GM12878 (cell line): ENCODE measurements at regions not wholly inside any gene's neighbourhood (a gene's known extent, or its start where the extent isn't known, plus 50 kb on each side); places are given as distances from the start of the nearest gene placed in this dataset.

ENCODE experiments used
- ATAC-seq: fragments of 200-7000 bp; cut with Tn5 transposase; 3 replicates; pipeline ENCODE4 v1.9.1; 2020; ENCODE audit warnings: mild to moderate bottlenecking, moderate library complexity
- BruUV-seq: library from RNA; stranded (reverse); fragments of 400-500 nt; replicated peaks from 2 replicates; lab custom pipeline; 2021; lab: Mats Ljungman, UMichigan
- CTCF ChIA-PET: fragments of 300-600 bp; sonication (Branson Sonifier 250); formaldehyde crosslinking; extraction: SDS; loops from one replicate; lab custom pipeline; 2021; ENCODE audit warnings: inconsistent platforms; lab: Yijun Ruan, JAX
- POLR2A ChIA-PET: fragments of 350-600 bp; formaldehyde crosslinking; extraction: SDS; loops from one replicate; lab custom pipeline; 2021; ENCODE audit warnings: inconsistent platforms; lab: Charles Lee
- RAD21 ChIA-PET: fragments of 300-600 bp; sonication (Branson Sonifier 250); formaldehyde crosslinking; loops from one replicate; lab custom pipeline; 2023; ENCODE audit warnings: antibody characterized with exemption; ENCODE audit not compliant: unreplicated experiment; lab: Charles Lee
- SMC1A ChIA-PET: fragments of 300-600 bp; sonication (Branson Sonifier 250); formaldehyde crosslinking; loops from one replicate; lab custom pipeline; 2023; ENCODE audit not compliant: unreplicated experiment, uncharacterized antibody; lab: Charles Lee
- DNase-seq: peaks from one replicate; pipeline ENCODE4 v3.0.0-alpha.2; 2011; ENCODE audit warnings: low read depth, low spot score
- FAIRE-seq: peaks from 3 replicates; lab custom pipeline; 2011; peaks lifted over from hg19 to GRCh38; lab: Jason Lieb, UNC
- H2AFZ ChIP-seq: 2 replicates; pipeline ENCODE4 v1.6.0; 2011; ENCODE audit warnings: low read depth, low read length, control low read depth; ENCODE audit not compliant: control insufficient read depth
- H3K27ac ChIP-seq: 2 replicates; pipeline ENCODE4 v1.5.1; 2011; ENCODE audit warnings: control low read depth; ENCODE audit not compliant: control insufficient read depth, insufficient read depth
- H3K27me3 ChIP-seq, 2 experiments: replicated peaks in 1 of 2; 2 replicates each; pipeline versions ENCODE4 v1.6.0 to v1.6.1; 2011; ENCODE audit warnings: low read length in 1 of 2; ENCODE audit not compliant: control insufficient read depth in 2 of 2, insufficient read depth in 2 of 2
- H3K36me3 ChIP-seq, 2 experiments: 2 replicates each; pipeline ENCODE4 v1.5.1; 2011; ENCODE audit warnings: low read length in 1 of 2; ENCODE audit not compliant: control insufficient read depth in 2 of 2, insufficient read depth in 2 of 2
- H3K4me1 ChIP-seq: 2 replicates; pipeline ENCODE4 v1.6.1; 2011; ENCODE audit warnings: mild to moderate bottlenecking, low read length, moderate library complexity, mixed read lengths; ENCODE audit not compliant: control insufficient read depth, insufficient read depth
- H3K4me2 ChIP-seq: 2 replicates; pipeline ENCODE4 v1.6.0; 2011; ENCODE audit warnings: control low read depth; ENCODE audit not compliant: control insufficient read depth, insufficient read depth
- H3K4me3 ChIP-seq: fragments of 200-600 bp; sonication (generic); 2 replicates; pipeline ENCODE4 v1.5.1; 2016
- H3K79me2 ChIP-seq: 2 replicates; pipeline ENCODE4 v1.6.0; 2011; ENCODE audit warnings: low read length; ENCODE audit not compliant: control insufficient read depth, insufficient read depth
- H3K9ac ChIP-seq: 2 replicates; pipeline ENCODE4 v1.8.0; 2011; ENCODE audit warnings: low read length, control low read depth, mixed read lengths; ENCODE audit not compliant: control insufficient read depth, insufficient read depth
- H3K9me3 ChIP-seq: replicated peaks from 3 replicates; pipeline ENCODE4 v1.5.1; 2011; ENCODE audit warnings: mild to moderate bottlenecking, low read length; ENCODE audit not compliant: control insufficient read depth, insufficient read depth
- H4K20me1 ChIP-seq: 2 replicates; pipeline ENCODE4 v1.6.0; 2011; ENCODE audit not compliant: control insufficient read depth, insufficient read depth
- BRCA1 ChIP-seq: IDR thresholded peaks from 2 replicates; pipeline ENCODE4 v1.6.1; 2011; ENCODE audit warnings: low read depth, low read length, improper control_type of control experiment
- CHD4 ChIP-seq: fragments of 200-600 bp; sonication (generic); IDR thresholded peaks from 2 replicates; pipeline ENCODE4 v1.6.1; 2016; ENCODE audit warnings: mild to moderate bottlenecking
- GATAD2B ChIP-seq: fragments of 450-650 bp; conservative IDR thresholded peaks from 2 replicates; pipeline ENCODE4 v1.6.1; 2017; ENCODE audit warnings: low read depth, mild to moderate bottlenecking, moderate library complexity
- KLF5 ChIP-seq: fragments of 450-650 bp; IDR thresholded peaks from 2 replicates; pipeline ENCODE4 v1.6.1; 2014; ENCODE audit warnings: mild to moderate bottlenecking; ENCODE audit not compliant: partially characterized antibody
- MXI1 ChIP-seq: fragments of 150-350 bp; IDR thresholded peaks from 2 replicates; pipeline ENCODE4 v1.6.1; 2011; ENCODE audit warnings: low read depth, mild to moderate bottlenecking, inconsistent platforms, low read length, improper control_type of control experiment
- SP1 ChIP-seq: IDR thresholded peaks from one replicate; pipeline ENCODE4 v1.6.1; 2011; ENCODE audit warnings: low read depth, low read length
- WGBS: methylation state at CpG from one replicate; pipeline ENCODE4 v1.1.6; 2016; ENCODE audit warnings: low lambda C conversion rate; ENCODE audit not compliant: insufficient replicate concordance, insufficient coverage; ENCODE audit errors: missing lambda C conversion rate; 5-methylcytosine and 5-hydroxymethylcytosine counted together
- in situ Hi-C: fragments of 300-500 bp; cut with MboI; formaldehyde crosslinking; loops from 9 replicates; pipeline ENCODE4 v1.14.3; 2018; ENCODE audit warnings: mixed read lengths
- intact Hi-C: fragments of 100-400 bp; cut with micrococcal nuclease; formaldehyde crosslinking; loops from one replicate; pipeline ENCODE4 v1.14.2; 2022; ENCODE audit not compliant: unreplicated experiment

GRCh38 chr16:89041571-89042481, 51.8 kb upstream of the ACSF3 start:
- ChIA-PET POLR2A (no interaction called here), CTCF (no interaction called here), RAD21 (no interaction called here), SMC1A (no interaction called here)
- Histone ChIP-seq H3K79me2 (no peaks in the 10 kb centered on the region), H2AFZ (no peak overlapping the region), H3K27ac (no peak overlapping the region), H3K4me2 (no peak overlapping the region), H3K9ac (no peak overlapping the region), H3K27me3 (no peaks in the 10 kb centered on the region; a peak in 3 of 4 replicates), H3K4me3 (no peak overlapping the region), H4K20me1 (no peaks in the 10 kb centered on the region), H3K4me1 (peaks cover 21% of the 10 kb centered on the region), H3K36me3 (no peaks in the 10 kb centered on the region), H3K9me3 (no peaks in the 10 kb centered on the region; the same call in 2 of the 3 replicates)
- intact Hi-C loops (no loop called here), in situ Hi-C loops (no loop called here)
- DNase-seq: no peak
- FAIRE-seq: no peak
- no TSS peak for BruUV-seq
- 73% methylated on average over 40 of the region's 42 CpGs for WGBS
- no peak for ATAC-seq
- no peak for TF ChIP-seq KLF5
- TF ChIP-seq SP1: no peak
- no peak for TF ChIP-seq BRCA1
- TF ChIP-seq MXI1: no peak
- no peak for TF ChIP-seq GATAD2B
- TF ChIP-seq CHD4: no peak
